T-cell (primary cell): ENCODE measurements at regions not wholly inside any gene's neighbourhood (a gene's known extent, or its start where the extent isn't known, plus 50 kb on each side); places are given as distances from the start of the nearest gene placed in this dataset.
"Not testable (repeated sequence)": the region's sequence is repeated elsewhere in the genome, so short reads cannot be mapped to it uniquely, and the experiment has no call there.

Experiments
- ATAC-seq, 4 experiments: fragments of 200-7000 bp in 3 of 4; fragments of 150-1000 bp in 1 of 4; cut with Tn5 transposase; replicated peaks in 1 of 4; 1 replicate in 3 of 4; 2 replicates in 1 of 4; pipeline ENCODE4 v1.10.0; 2021; ENCODE audit warnings: moderate library complexity in 3 of 4, mild to moderate bottlenecking in 2 of 4, moderate number of reproducible peaks in 1 of 4
- CTCF ChIA-PET, 2 donors: fragments of 300-600 bp; sonication (Branson Sonifier 250); formaldehyde crosslinking; loops; one replicate each; lab custom pipeline; 2022; ENCODE audit warnings: antibody characterized with exemption in 2 of 2; lab: Charles Lee
- POLR2A ChIA-PET, 2 donors: fragments of 300-600 bp; sonication (Branson Sonifier 250); formaldehyde crosslinking; loops; one replicate each; lab custom pipeline; 2022; ENCODE audit warnings: antibody characterized with exemption in 2 of 2; lab: Charles Lee
- DNase-seq, 35 experiments: peaks; one replicate each; pipeline versions ENCODE4 v3.0.0 to v3.0.0-alpha.2; 2013 to 2023
- H3K27ac ChIP-seq: one replicate; pipeline ENCODE4 v1.5.1; 2013; ENCODE audit warnings: low read length
- H3K27me3 ChIP-seq, 2 experiments: replicated peaks in 1 of 2; 1 replicate in 1 of 2; 2 replicates in 1 of 2; pipeline versions ENCODE4 v1.6.1 to v1.7.0; 2013; ENCODE audit warnings: low read length in 1 of 2, mixed read lengths in 1 of 2; ENCODE audit not compliant: control insufficient read depth in 2 of 2, insufficient read depth in 2 of 2; ENCODE audit errors: extremely low read depth in 1 of 2
- H3K36me3 ChIP-seq, 2 donors: 1 replicate in 1 of 2; 2 replicates in 1 of 2; pipeline versions ENCODE4 v1.6.1 to v1.7.0; 2013; ENCODE audit warnings: low read length in 1 of 2; ENCODE audit not compliant: control insufficient read depth in 2 of 2, insufficient read depth in 1 of 2; ENCODE audit errors: extremely low read depth in 1 of 2
- H3K4me1 ChIP-seq, 2 experiments: 1 replicate in 1 of 2; 2 replicates in 1 of 2; pipeline versions ENCODE4 v1.6.1 to v1.7.0; 2013; ENCODE audit warnings: low read length in 2 of 2, mixed read lengths in 1 of 2; ENCODE audit not compliant: insufficient read depth in 2 of 2, control insufficient read depth in 1 of 2; ENCODE audit errors: extremely low read depth in 1 of 2
- H3K4me3 ChIP-seq, 2 donors: 1 replicate in 1 of 2; 2 replicates in 1 of 2; pipeline versions ENCODE4 v1.5.1 to v1.7.0; 2013; ENCODE audit warnings: mild to moderate bottlenecking in 2 of 2, low read length in 1 of 2, moderate library complexity in 1 of 2; ENCODE audit not compliant: control insufficient read depth in 1 of 2; ENCODE audit errors: extremely low read depth in 1 of 2
- H3K9me3 ChIP-seq: 2 replicates; pipeline ENCODE4 v1.7.0; 2013
- H3K27ac Mint-ChIP-seq, 2 donors: one replicate each; pipeline ENCODE4 v1.8.0; 2020 to 2021; ENCODE audit warnings: mild to moderate bottlenecking in 2 of 2, mixed read lengths in 2 of 2
- H3K27me3 Mint-ChIP-seq, 2 donors: one replicate each; pipeline ENCODE4 v1.8.0; 2021 to 2022; ENCODE audit warnings: mixed read lengths in 2 of 2
- H3K36me3 Mint-ChIP-seq: one replicate; pipeline ENCODE4 v1.8.0; 2021; ENCODE audit warnings: mixed read lengths
- H3K4me1 Mint-ChIP-seq, 3 donors: one replicate each; pipeline ENCODE4 v1.8.0; 2020 to 2022; ENCODE audit warnings: mixed read lengths in 3 of 3, mild to moderate bottlenecking in 1 of 3
- H3K4me3 Mint-ChIP-seq, 3 donors: one replicate each; pipeline ENCODE4 v1.8.0; 2020 to 2022; ENCODE audit warnings: mild to moderate bottlenecking in 3 of 3, mixed read lengths in 3 of 3, moderate library complexity in 3 of 3
- H3K9me3 Mint-ChIP-seq, 3 donors: one replicate each; pipeline ENCODE4 v1.8.0; 2020 to 2022; ENCODE audit warnings: mixed read lengths in 3 of 3
- WGBS: methylation state at CpG from one replicate; pipeline ENCODE4 v1.1.5; 2013; ENCODE audit warnings: missing lambda C conversion rate; ENCODE audit not compliant: insufficient coverage; 5-methylcytosine and 5-hydroxymethylcytosine counted together

GRCh38 chr21:18006691-18007090, 187.5 kb upstream of the C21orf91 start:
- Mint-ChIP-seq H3K27me3 (no peaks in the 10 kb centered on the region), H3K9me3 (no peaks in the 10 kb centered on the region), H3K36me3 (no peaks in the 10 kb centered on the region), H3K27ac (no peak overlapping the region), H3K4me3 (no peak overlapping the region), H3K4me1 (no peaks in the 10 kb centered on the region)
- H3K27me3 ChIP-seq: no peaks in the 10 kb centered on the region
- no peak for ATAC-seq
- H3K4me1 ChIP-seq: no peaks in the 10 kb centered on the region
- ChIA-PET CTCF (no interaction called here), POLR2A (no interaction called here)
- WGBS: 80% methylated on average over 1 of the region's 2 CpGs
- H3K36me3 ChIP-seq: no peaks in the 10 kb centered on the region
- no peaks in the 10 kb centered on the region for H3K9me3 ChIP-seq
- no peak for DNase-seq
- H3K27ac ChIP-seq: no peak overlapping the region
- no peak overlapping the region for H3K4me3 ChIP-seq

GRCh38 chr21:18002393-18002792, 183.2 kb upstream of the C21orf91 start:
- no CpG with 5 or more reads among the region's 2 CpGs for WGBS
- no peaks in the 10 kb centered on the region for H3K4me1 Mint-ChIP-seq
- POLR2A ChIA-PET: no interaction called here

GRCh38 chr21:18000981-18001686, 182.0 kb upstream of the C21orf91 start:
- Histone ChIP-seq H3K9me3 (no peaks in the 10 kb centered on the region), H3K4me1 (no peaks in the 10 kb centered on the region), H3K36me3 (no peaks in the 10 kb centered on the region), H3K27me3 (no peaks in the 10 kb centered on the region), H3K4me3 (no peak overlapping the region), H3K27ac (no peak overlapping the region)
- H3K27me3 Mint-ChIP-seq: no peaks in the 10 kb centered on the region
- 77% methylated on average over 1 of the region's 3 CpGs for WGBS
- ChIA-PET CTCF (no interaction called here), POLR2A (no interaction called here)
- H3K9me3 Mint-ChIP-seq: no peaks in the 10 kb centered on the region
- no peak overlapping the region for H3K27ac Mint-ChIP-seq
- ATAC-seq (no peak), DNase-seq (no peak)
- H3K4me1 Mint-ChIP-seq: no peaks in the 10 kb centered on the region
- no peaks in the 10 kb centered on the region for H3K36me3 Mint-ChIP-seq
- no peak overlapping the region for H3K4me3 Mint-ChIP-seq

More at GRCh38 chr21:18002393-18002792, 183.2 kb upstream of the C21orf91 start:
- no peaks in the 10 kb centered on the region for H3K36me3 ChIP-seq
- ATAC-seq (no peak), DNase-seq (no peak)
- no peaks in the 10 kb centered on the region for H3K9me3 ChIP-seq
- no peak overlapping the region for H3K4me3 ChIP-seq
- H3K27me3 ChIP-seq: no peaks in the 10 kb centered on the region
- Mint-ChIP-seq H3K36me3 (no peaks in the 10 kb centered on the region), H3K4me3 (no peak overlapping the region), H3K9me3 (no peaks in the 10 kb centered on the region), H3K27ac (no peak overlapping the region), H3K27me3 (no peaks in the 10 kb centered on the region)
- no peaks in the 10 kb centered on the region for H3K4me1 ChIP-seq
- no peak overlapping the region for H3K27ac ChIP-seq
- CTCF ChIA-PET: no interaction called here

- H3K4me3 Mint-ChIP-seq, H3K27me3 Mint-ChIP-seq, H3K27me3 ChIP-seq, H3K9me3 ChIP-seq, H3K4me3 ChIP-seq, CTCF ChIA-PET, H3K4me1 ChIP-seq, ATAC-seq, H3K36me3 ChIP-seq, H3K36me3 Mint-ChIP-seq, H3K27ac ChIP-seq, POLR2A ChIA-PET, H3K27ac Mint-ChIP-seq, H3K4me1 Mint-ChIP-seq, DNase-seq: not testable (repeated sequence)
- WGBS: 87% methylated on average over 2 of the region's 4 CpGs
- H3K9me3 Mint-ChIP-seq: peaks cover 2 to 10% (median 5%) of the 10 kb centered on the region in 3 donors
These were observed 179.4 kb upstream of the C21orf91 start for GRCh38 chr21:17998599-17998998.

- Histone ChIP-seq H3K36me3 (no peaks in the 10 kb centered on the region), H3K9me3 (no peaks in the 10 kb centered on the region), H3K27ac (no peak overlapping the region), H3K27me3 (peaks cover 0 to 7% of the 10 kb centered on the region in 2 experiments), H3K4me1 (no peaks in the 10 kb centered on the region), H3K4me3 (no peak overlapping the region)
- H3K4me3 Mint-ChIP-seq: no peak overlapping the region
- CTCF ChIA-PET: interaction anchor here in 1 of 2 donors (0.6 kb wide), 1 partner anchor 12 kb away, joined by 4 read pairs; no protein-coding TSS in a partner anchor
- H3K27me3 Mint-ChIP-seq: no peaks in the 10 kb centered on the region
- no CpG with 5 or more reads among the region's 3 CpGs for WGBS
- no peak for ATAC-seq
- H3K36me3 Mint-ChIP-seq: peaks cover 7% of the 10 kb centered on the region
- H3K27ac Mint-ChIP-seq: no peak overlapping the region
- H3K4me1 Mint-ChIP-seq: no peaks in the 10 kb centered on the region
- POLR2A ChIA-PET: no interaction called here
- peaks cover 6 to 24% (median 10%) of the 10 kb centered on the region in 3 donors for H3K9me3 Mint-ChIP-seq
- no peak for DNase-seq
These were observed 170.6 kb upstream of the C21orf91 start for GRCh38 chr21:17989780-17990179.

- H3K36me3 Mint-ChIP-seq: no peaks in the 10 kb centered on the region
- DNase-seq (no peak), ATAC-seq (no peak)
- POLR2A ChIA-PET: no interaction called here
- CTCF ChIA-PET: no interaction called here
- Histone ChIP-seq H3K4me3 (no peak overlapping the region), H3K36me3 (no peaks in the 10 kb centered on the region), H3K9me3 (no peaks in the 10 kb centered on the region), H3K4me1 (no peaks in the 10 kb centered on the region), H3K27me3 (no peaks in the 10 kb centered on the region), H3K27ac (no peak overlapping the region)
- no peaks in the 10 kb centered on the region for H3K27me3 Mint-ChIP-seq
- WGBS: no CpG with 5 or more reads among the region's 1 CpG
- H3K27ac Mint-ChIP-seq: no peak overlapping the region
- H3K9me3 Mint-ChIP-seq: peaks cover 0 to 15% (median 2%) of the 10 kb centered on the region in 3 donors
- H3K4me1 Mint-ChIP-seq: no peaks in the 10 kb centered on the region
- no peak overlapping the region for H3K4me3 Mint-ChIP-seq
These were observed 168.9 kb upstream of the C21orf91 start for GRCh38 chr21:17988102-17988437.
